SK-N-SH (cell line): ENCODE measurements at regions not wholly inside any gene's neighbourhood (a gene's known extent, or its start where the extent isn't known, plus 50 kb on each side); places are given as distances from the start of the nearest gene placed in this dataset.

Experiments used
- CTCF ChIA-PET: fragments of 300-600, 350-600 bp; formaldehyde crosslinking; extraction: SDS; loops from one replicate; lab custom pipeline; 2021; lab: Yijun Ruan, JAX
- POLR2A ChIA-PET: fragments of 350-600 bp; sonication (Branson Sonifier 250); formaldehyde crosslinking; extraction: SDS; loops from one replicate; lab custom pipeline; 2020; ENCODE audit warnings: antibody characterized with exemption, inconsistent platforms; lab: Yijun Ruan, JAX
- DNase-seq: peaks from one replicate; pipeline ENCODE4 v3.0.0; 2012
- H2AFZ ChIP-seq: fragments of 200-600 bp; sonication (generic); 2 replicates; pipeline ENCODE4 v1.8.1; 2016; ENCODE audit warnings: antibody characterized with exemption, mild to moderate bottlenecking, low read depth
- H3F3A ChIP-seq: fragments of 200-600 bp; sonication (generic); replicated peaks from 2 replicates; pipeline ENCODE3; 2016; ENCODE audit warnings: antibody characterized with exemption, mild to moderate bottlenecking; ENCODE audit not compliant: insufficient read depth
- H3K27ac ChIP-seq, 2 experiments: fragments of 200-500 bp in 1 of 2; fragments of 200-600 bp in 1 of 2; sonication (Bioruptor generic) in 1 of 2; sonication (generic), shearing (Covaris generic) in 1 of 2; 2 replicates each; pipeline versions ENCODE4 v1.5.1 to v1.6.1; 2014 to 2016; ENCODE audit warnings: low read depth in 2 of 2, inconsistent platforms in 1 of 2, low read length in 1 of 2, mild to moderate bottlenecking in 1 of 2, mixed read lengths in 1 of 2
- H3K27me3 ChIP-seq: fragments of 200-600 bp; sonication (generic), shearing (Covaris generic); 2 replicates; pipeline ENCODE4 v1.6.1; 2016; ENCODE audit warnings: mixed run types; ENCODE audit not compliant: insufficient read depth
- H3K36me3 ChIP-seq, 2 experiments: fragments of 200-500 bp in 1 of 2; fragments of 200-600 bp in 1 of 2; sonication (Bioruptor generic) in 1 of 2; sonication (generic) in 1 of 2; replicated peaks in 1 of 2; 2 replicates each; pipeline versions ENCODE3 to v1.5.1; 2014 to 2016; ENCODE audit warnings: low read length in 1 of 2, mild to moderate bottlenecking in 1 of 2; ENCODE audit not compliant: insufficient read depth in 2 of 2, control insufficient read depth in 1 of 2
- H3K4me1 ChIP-seq, 2 experiments: fragments of 200-500 bp in 1 of 2; fragments of 200-600 bp in 1 of 2; sonication (Bioruptor generic) in 1 of 2; sonication (generic), shearing (Covaris generic) in 1 of 2; 2 replicates each; pipeline versions ENCODE4 v1.5.1 to v1.6.1; 2014 to 2016; ENCODE audit warnings: low read depth in 1 of 2, low read length in 1 of 2, mixed run types in 1 of 2; ENCODE audit not compliant: insufficient read depth in 2 of 2, control insufficient read depth in 1 of 2
- H3K4me2 ChIP-seq: fragments of 200-600 bp; sonication (generic), shearing (Covaris generic); 2 replicates; pipeline ENCODE4 v1.6.1; 2017; ENCODE audit warnings: mixed run types
- H3K4me3 ChIP-seq, 2 experiments: fragments of 200-500 bp in 1 of 2; fragments of 200-600 bp in 1 of 2; sonication (Bioruptor generic) in 1 of 2; sonication (generic), shearing (Covaris generic) in 1 of 2; 2 replicates each; pipeline versions ENCODE4 v1.5.1 to v1.8.1; 2014 to 2016; ENCODE audit warnings: low read depth in 2 of 2, inconsistent platforms in 1 of 2, low read length in 1 of 2, mild to moderate bottlenecking in 1 of 2, mixed read lengths in 1 of 2, moderate library complexity in 1 of 2
- H3K79me2 ChIP-seq: fragments of 200-600 bp; sonication (generic); 2 replicates; pipeline ENCODE4 v1.8.1; 2017; ENCODE audit warnings: mild to moderate bottlenecking; ENCODE audit not compliant: insufficient read depth
- H3K9ac ChIP-seq: fragments of 200-600 bp; sonication (generic); 2 replicates; pipeline ENCODE4 v1.6.1; 2017; ENCODE audit warnings: mixed run types
- H3K9me2 ChIP-seq: fragments of 200-600 bp; sonication (generic); 2 replicates; pipeline ENCODE4 v1.6.1; 2017; ENCODE audit warnings: mixed run types
- H3K9me3 ChIP-seq: fragments of 200-600 bp; sonication (generic); 2 replicates; pipeline ENCODE4 v1.6.1; 2017; ENCODE audit warnings: mixed run types, mild to moderate bottlenecking, moderate library complexity
- H4K20me1 ChIP-seq: fragments of 200-600 bp; sonication (generic); 2 replicates; pipeline ENCODE4 v1.6.1; 2017; ENCODE audit warnings: mild to moderate bottlenecking, mixed run types; ENCODE audit not compliant: insufficient read depth
- ELF1 ChIP-seq: IDR thresholded peaks from 2 replicates; pipeline ENCODE4 v1.4.0; 2012
- EZH2phosphoT487 ChIP-seq: fragments of 200-600 bp; sonication (generic); IDR thresholded peaks from 2 replicates; pipeline ENCODE4 v1.6.1; 2017; ENCODE audit warnings: low read depth, mixed run types, mild to moderate bottlenecking, antibody characterized with exemption, moderate library complexity, borderline replicate concordance
- FOSL2 ChIP-seq: IDR thresholded peaks from 2 replicates; pipeline ENCODE4 v1.4.0; 2012; ENCODE audit warnings: low read depth, mild to moderate bottlenecking, moderate library complexity, borderline replicate concordance
- FOXJ3 ChIP-seq: sonication (generic); formaldehyde crosslinking; IDR thresholded peaks from 2 replicates; pipeline ENCODE4 v1.5.1; 2020; ENCODE audit warnings: mild to moderate bottlenecking, missing genetic modification reagents
- GATA2 ChIP-seq: sonication (generic); formaldehyde crosslinking; IDR thresholded peaks from 2 replicates; pipeline ENCODE4 v1.5.0; 2020; ENCODE audit warnings: mild to moderate bottlenecking, missing genetic modification reagents
- JUND ChIP-seq: IDR thresholded peaks from 2 replicates; pipeline ENCODE4 v1.4.0; 2012
- MEF2A ChIP-seq: IDR thresholded peaks from 2 replicates; pipeline ENCODE4 v1.4.0; 2012; ENCODE audit warnings: low read depth, borderline replicate concordance
- RAD21 ChIP-seq: IDR thresholded peaks from 2 replicates; pipeline ENCODE4 v1.6.1; 2012; ENCODE audit warnings: mild to moderate bottlenecking, low read length
- REST ChIP-seq: IDR thresholded peaks from 2 replicates; pipeline ENCODE4 v1.6.1; 2012; ENCODE audit warnings: mild to moderate bottlenecking, low read depth, low read length, moderate library complexity
- RXRA ChIP-seq: IDR thresholded peaks from 2 replicates; pipeline ENCODE4 v1.4.0; 2012; ENCODE audit warnings: low read depth, mild to moderate bottlenecking, borderline replicate concordance
- SIN3A ChIP-seq: IDR thresholded peaks from 2 replicates; pipeline ENCODE4 v1.6.1; 2012; ENCODE audit warnings: low read depth, mild to moderate bottlenecking, low read length, moderate library complexity, borderline replicate concordance
- TAF1 ChIP-seq: IDR thresholded peaks from 2 replicates; pipeline ENCODE4 v1.6.1; 2012; ENCODE audit warnings: low read depth, mild to moderate bottlenecking, low read length, moderate library complexity, borderline replicate concordance
- TCF12 ChIP-seq: IDR thresholded peaks from 2 replicates; pipeline ENCODE4 v1.4.0; 2012
- TEAD4 ChIP-seq: IDR thresholded peaks from 2 replicates; pipeline ENCODE4 v1.4.0; 2012; ENCODE audit warnings: mild to moderate bottlenecking, borderline replicate concordance; ENCODE audit not compliant: insufficient read depth
- USF1 ChIP-seq: IDR thresholded peaks from 2 replicates; pipeline ENCODE4 v1.4.0; 2012; ENCODE audit warnings: low read depth, borderline replicate concordance
- USF2 ChIP-seq: fragments of 150-350 bp; IDR thresholded peaks from 2 replicates; pipeline ENCODE4 v1.6.1; 2017; ENCODE audit warnings: antibody characterized with exemption, low read length, low read depth, borderline replicate concordance
- WGBS: methylation state at CpG from one replicate; pipeline ENCODE4 v1.1.6; 2017; ENCODE audit warnings: low lambda C conversion rate; 5-methylcytosine and 5-hydroxymethylcytosine counted together

GRCh38 chr3:15973414-15973813, 175.6 kb upstream of the ANKRD28 start:
- H3K27ac ChIP-seq: no peak overlapping the region
- no peaks in the 10 kb centered on the region for H3K9me3 ChIP-seq
- no peaks in the 10 kb centered on the region for H4K20me1 ChIP-seq
- no peak overlapping the region for H3K4me3 ChIP-seq
- no peak overlapping the region for H3K9ac ChIP-seq
- WGBS: 96% methylated on average over 5 of the region's 8 CpGs
- H3K4me1 ChIP-seq: no peaks in the 10 kb centered on the region
- ChIA-PET POLR2A (no interaction called here), CTCF (interaction anchor here (0.6 to 1.1 kb wide), 2 partner anchors 9 to 24 kb away, joined by 3 read pairs; no protein-coding TSS in a partner anchor)
- no peak overlapping the region for H3K4me2 ChIP-seq
- H3K36me3 ChIP-seq: no peaks in the 10 kb centered on the region
- no peaks in the 10 kb centered on the region for H3K27me3 ChIP-seq
- H3K9me2 ChIP-seq: no peaks in the 10 kb centered on the region
- no peak overlapping the region for H2AFZ ChIP-seq
- no peaks in the 10 kb centered on the region for H3K79me2 ChIP-seq
- H3F3A ChIP-seq: no peaks in the 10 kb centered on the region
- no peak for DNase-seq
- TF ChIP-seq FOXJ3 (CRISPR knock-in tag): no peak
- no peak for TF ChIP-seq ELF1

GRCh38 chr3:15973940-15974339, 176.2 kb upstream of the ANKRD28 start:
- ChIA-PET POLR2A (interaction anchor here (0.6 kb wide), 1 partner anchor 115 kb away, joined by 5 read pairs; no protein-coding TSS in a partner anchor), CTCF (interaction anchor here (1.1 kb wide), 1 partner anchor 24 kb away, joined by 3 read pairs; no protein-coding TSS in a partner anchor)
- Histone ChIP-seq H3K4me1 (no peaks in the 10 kb centered on the region), H3K79me2 (no peaks in the 10 kb centered on the region), H3K4me3 (no peak overlapping the region), H3K9me2 (no peaks in the 10 kb centered on the region), H3K9me3 (no peaks in the 10 kb centered on the region), H2AFZ (no peak overlapping the region), H3K4me2 (no peak overlapping the region), H3F3A (no peaks in the 10 kb centered on the region), H4K20me1 (no peaks in the 10 kb centered on the region), H3K27ac (no peak overlapping the region), H3K36me3 (no peaks in the 10 kb centered on the region), H3K27me3 (no peaks in the 10 kb centered on the region), H3K9ac (no peak overlapping the region)
- WGBS: 77% methylated on average over 1 of the region's 1 CpG
- TF ChIP-seq RXRA (no peak), TCF12 (no peak), GATA2 (CRISPR knock-in tag) (no peak), MEF2A (no peak), RAD21 (no peak), REST (no peak), FOSL2 (no peak), JUND (no peak), USF1 (no peak), USF2 (no peak), EZH2phosphoT487 (no peak), TAF1 (no peak), TEAD4 (no peak), FOXJ3 (CRISPR knock-in tag) (no peak), SIN3A (no peak)
- no peak for DNase-seq
